CD4-positive, alpha-beta T cell (primary cell): ENCODE measurements at regions not wholly inside any gene's neighbourhood (a gene's known extent, or its start where the extent isn't known, plus 50 kb on each side); places are given as distances from the start of the nearest gene placed in this dataset.

ENCODE experiments used
- ATAC-seq: fragments of 200-7000 bp; cut with Tn5 transposase; one replicate; pipeline ENCODE4 v1.10.0; 2022; ENCODE audit warnings: mild to moderate bottlenecking; ENCODE audit not compliant: poor library complexity
- CTCF ChIA-PET: fragments of 350-600 bp; sonication (Branson Sonifier 250); formaldehyde crosslinking; loops from one replicate; lab custom pipeline; 2021; ENCODE audit warnings: antibody characterized with exemption, inconsistent platforms; lab: Charles Lee
- POLR2A ChIA-PET: fragments of 350-600 bp; sonication (Branson Sonifier 250); formaldehyde crosslinking; loops from one replicate; lab custom pipeline; 2021; ENCODE audit warnings: antibody characterized with exemption, inconsistent platforms; lab: Charles Lee
- DNase-seq, 14 experiments: peaks; one replicate each; pipeline ENCODE4 v3.0.0-alpha.2; 2013 to 2020; ENCODE audit warnings: mixed read lengths in 2 of 14
- H3K27ac ChIP-seq, 2 donors: one replicate each; pipeline versions ENCODE4 v1.5.1 to v1.7.0; 2013; ENCODE audit warnings: low read length in 2 of 2, low read depth in 1 of 2, mild to moderate bottlenecking in 1 of 2
- H3K27me3 ChIP-seq, 2 experiments: 1 replicate in 1 of 2; 2 replicates in 1 of 2; pipeline versions ENCODE4 v1.6.1 to v1.7.0; 2013; ENCODE audit warnings: low read length in 2 of 2, control low read depth in 1 of 2, mild to moderate bottlenecking in 1 of 2, moderate library complexity in 1 of 2; ENCODE audit not compliant: insufficient read depth in 2 of 2, control insufficient read depth in 1 of 2
- H3K36me3 ChIP-seq: one replicate; pipeline ENCODE4 v1.6.1; 2013; ENCODE audit warnings: low read length, control low read depth; ENCODE audit not compliant: insufficient read depth
- H3K4me1 ChIP-seq: one replicate; pipeline ENCODE4 v1.6.1; 2013; ENCODE audit warnings: low read length, control low read depth; ENCODE audit not compliant: insufficient read depth
- H3K4me3 ChIP-seq: one replicate; pipeline ENCODE4 v1.5.1; 2013; ENCODE audit warnings: mild to moderate bottlenecking, low read length, moderate library complexity
- H3K9me3 ChIP-seq, 2 experiments: 1 replicate in 1 of 2; 2 replicates in 1 of 2; pipeline versions ENCODE4 v1.6.1 to v1.7.0; 2013; ENCODE audit warnings: low read length in 2 of 2, mild to moderate bottlenecking in 2 of 2, control low read depth in 1 of 2, moderate library complexity in 1 of 2; ENCODE audit not compliant: control insufficient read depth in 1 of 2, insufficient read depth in 1 of 2
- H3K27ac Mint-ChIP-seq: one replicate; pipeline ENCODE4 v1.8.0; 2020; ENCODE audit warnings: mixed read lengths
- H3K27me3 Mint-ChIP-seq: one replicate; pipeline ENCODE4 v1.8.0; 2021; ENCODE audit warnings: mixed read lengths
- H3K36me3 Mint-ChIP-seq: one replicate; pipeline ENCODE4 v1.8.0; 2021; ENCODE audit warnings: low read depth, mixed read lengths
- H3K4me1 Mint-ChIP-seq: one replicate; pipeline ENCODE4 v1.8.0; 2021; ENCODE audit warnings: low read depth, mixed read lengths
- H3K4me3 Mint-ChIP-seq: one replicate; pipeline ENCODE4 v1.8.0; 2020; ENCODE audit warnings: mild to moderate bottlenecking, mixed read lengths
- H3K9me3 Mint-ChIP-seq: one replicate; pipeline ENCODE4 v1.8.0; 2020; ENCODE audit warnings: mixed read lengths
- CTCF ChIP-seq: fragments of 200-600 bp; IDR thresholded peaks from one replicate; pipeline ENCODE4 v1.8.0; 2022; ENCODE audit warnings: antibody characterized with exemption, mild to moderate bottlenecking
- intact Hi-C, 2 experiments: fragments of 100-400 bp; cut with DNase I in 1 of 2; cut with micrococcal nuclease in 1 of 2; formaldehyde crosslinking; loops; one replicate each; pipeline versions ENCODE4 v1.15.1 to v1.9.0; 2023 to 2025; cut with DNase I, micrococcal nuclease

DNA sequence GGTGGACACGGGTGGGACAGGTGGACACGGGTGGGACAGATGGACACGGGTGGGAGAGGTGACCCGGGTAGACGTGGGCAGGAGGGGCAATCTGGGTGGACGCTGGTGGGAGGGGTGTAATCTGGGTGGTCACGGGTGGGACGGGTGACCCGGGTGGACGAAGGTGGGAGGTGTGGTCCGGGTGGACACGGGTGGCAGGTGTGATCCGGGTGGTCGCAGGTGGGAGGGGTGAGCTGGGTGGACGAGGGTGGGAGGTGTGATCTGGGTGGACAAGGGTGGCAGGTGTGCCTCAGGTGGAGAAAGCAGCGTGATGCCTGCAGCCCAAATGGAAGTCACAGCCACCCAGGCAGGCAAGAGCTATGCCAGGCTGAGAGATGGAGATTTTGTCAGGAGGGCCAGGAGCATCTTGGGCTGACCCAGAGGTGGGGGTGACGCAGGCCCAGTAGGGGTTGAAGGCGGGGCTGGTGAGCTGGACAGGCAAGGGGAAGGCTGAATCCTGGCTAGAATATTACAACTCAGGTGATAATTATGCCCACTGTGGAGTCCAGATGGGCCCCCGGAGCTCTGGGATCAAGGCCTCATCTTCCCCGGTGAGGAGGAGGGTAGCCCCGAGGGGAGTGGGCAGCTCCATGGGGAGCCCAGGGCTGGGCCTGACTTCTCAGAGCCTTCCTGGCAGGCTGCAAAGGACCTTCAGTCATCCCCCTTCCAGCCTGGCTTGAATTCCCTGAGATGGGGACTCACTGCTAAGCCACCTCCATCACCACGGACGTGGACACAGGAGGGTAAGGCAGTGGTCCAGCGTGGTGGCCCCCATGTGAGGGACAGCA is 100.0 kb downstream of the ADRA2C start:
- Mint-ChIP-seq H3K27me3 (peaks cover 41% of the 10 kb centered on the region), H3K4me3 (no peak overlapping the region), H3K9me3 (no peaks in the 10 kb centered on the region), H3K36me3 (no peaks in the 10 kb centered on the region), H3K4me1 (peaks cover 8% of the 10 kb centered on the region), H3K27ac (no peak overlapping the region)
- peaks cover 3% of the 10 kb centered on the region for H3K4me1 ChIP-seq
- peaks cover 6 to 27% of the 10 kb centered on the region in 2 experiments for H3K27me3 ChIP-seq
- ATAC-seq (no peak), DNase-seq (peak in 1 of 14 experiments; percentile 29)
- intact Hi-C loops = no loop called here
- H3K4me3 ChIP-seq = no peak overlapping the region
- ChIA-PET POLR2A (no interaction called here), CTCF (no interaction called here)
- H3K36me3 ChIP-seq = no peaks in the 10 kb centered on the region
- no peak for TF ChIP-seq CTCF
- no peak overlapping the region for H3K27ac ChIP-seq
- peaks cover 0 to 30% of the 10 kb centered on the region in 2 experiments for H3K9me3 ChIP-seq

DNA sequence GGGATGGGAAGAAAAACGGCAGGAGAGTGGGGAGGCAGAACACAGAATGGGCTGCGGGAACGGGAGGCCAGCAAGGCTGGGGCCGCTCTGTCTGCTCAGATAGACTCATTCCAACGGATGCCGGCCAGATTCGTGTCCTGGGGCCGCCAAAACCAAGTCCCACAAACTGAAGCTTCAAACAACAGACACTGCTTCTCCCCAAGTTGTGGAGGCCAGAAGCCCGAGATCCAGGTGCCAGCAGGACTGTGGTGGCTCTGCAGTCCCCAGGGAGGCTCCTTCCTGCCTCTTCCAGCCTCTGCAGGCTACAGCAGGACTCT is 100.6 kb downstream of the ADRA2C start:
- peak in 1 of 14 experiments; percentile 25 for DNase-seq
- TF ChIP-seq CTCF = no peak
- Mint-ChIP-seq H3K4me1 (peaks cover 9% of the 10 kb centered on the region), H3K4me3 (no peak overlapping the region), H3K36me3 (no peaks in the 10 kb centered on the region), H3K27me3 (peaks cover 44% of the 10 kb centered on the region), H3K27ac (no peak overlapping the region), H3K9me3 (no peaks in the 10 kb centered on the region)
- Histone ChIP-seq H3K4me3 (no peak overlapping the region), H3K9me3 (peaks cover 0 to 34% of the 10 kb centered on the region in 2 experiments), H3K27ac (no peak overlapping the region), H3K4me1 (peaks cover 6% of the 10 kb centered on the region), H3K27me3 (peaks cover 9 to 27% of the 10 kb centered on the region in 2 experiments), H3K36me3 (no peaks in the 10 kb centered on the region)
- ChIA-PET POLR2A (no interaction called here), CTCF (no interaction called here)
- no peak for ATAC-seq
- intact Hi-C loops = no loop called here

GRCh38 chr4:3867403-3868100 is 101.4 kb downstream of the ADRA2C start:
- ATAC-seq (no peak), DNase-seq (no peak)
- no peak overlapping the region for H3K27ac Mint-ChIP-seq
- H3K4me3 ChIP-seq = no peak overlapping the region
- ChIA-PET CTCF (no interaction called here), POLR2A (no interaction called here)
- no peak for TF ChIP-seq CTCF
- H3K36me3 ChIP-seq = no peaks in the 10 kb centered on the region
- intact Hi-C loops = no loop called here
- no peak overlapping the region for H3K4me3 Mint-ChIP-seq
- H3K36me3 Mint-ChIP-seq = no peaks in the 10 kb centered on the region
- H3K27me3 Mint-ChIP-seq = peaks cover 50% of the 10 kb centered on the region
- peaks cover 9% of the 10 kb centered on the region for H3K4me1 Mint-ChIP-seq
- H3K27me3 ChIP-seq = peaks cover 9 to 33% of the 10 kb centered on the region in 2 experiments
- peaks cover 6% of the 10 kb centered on the region for H3K4me1 ChIP-seq
- no peak overlapping the region for H3K27ac ChIP-seq
- peaks cover 0 to 32% of the 10 kb centered on the region in 2 experiments for H3K9me3 ChIP-seq
- H3K9me3 Mint-ChIP-seq = no peaks in the 10 kb centered on the region
